Stimulated activated CD4-positive, alpha-beta T cell treated with anti-CD3 and anti-CD28 coated beads, Interleukin-1b, Interleukin-23, amount 100 ng/mL, for 24 hours (primary cell): ENCODE measurements at regions not wholly inside any gene's neighbourhood (a gene's known extent, or its start where the extent isn't known, plus 50 kb on each side); places are given as distances from the start of the nearest gene placed in this dataset.

Experiments used
- DNase-seq, 4 experiments: peaks; one replicate each; pipeline ENCODE4 v3.0.0-alpha.2; 2020; ENCODE audit warnings: low read depth in 4 of 4, low spot score in 1 of 4

- no peak for DNase-seq
Observed at GRCh38 chr6:113076116-113076515, 729.0 kb downstream of the RFPL4B start.

GRCh38 chr6:113076816-113077215 is 729.7 kb downstream of the RFPL4B start:
- no peak for DNase-seq

- DNase-seq, result no peak
Observed at GRCh38 chr6:113077794-113078193, 730.7 kb downstream of the RFPL4B start.

- no peak for DNase-seq
Observed at GRCh38 chr6:113078791-113079190, 731.7 kb downstream of the RFPL4B start.

GRCh38 chr6:113082745-113083144 is 735.6 kb downstream of the RFPL4B start:
- DNase-seq, result no peak

- no peak for DNase-seq
Observed at GRCh38 chr6:113083947-113084346, 736.8 kb downstream of the RFPL4B start.

- no peak for DNase-seq
Observed at GRCh38 chr6:113089056-113089455, 741.9 kb downstream of the RFPL4B start.

GRCh38 chr6:113092795-113093194 is 745.7 kb downstream of the RFPL4B start:
- DNase-seq, result no peak

- no peak for DNase-seq
Observed at GRCh38 chr6:113094779-113095178, 747.6 kb downstream of the RFPL4B start.

- DNase-seq, result no peak
Observed at GRCh38 chr6:113095841-113096240, 748.7 kb downstream of the RFPL4B start.

GRCh38 chr6:113102761-113103160 is 754.4 kb upstream of the MARCKS start:
- DNase-seq, result no peak

- DNase-seq, result no peak
Observed at GRCh38 chr6:113103634-113104361, 753.3 kb upstream of the MARCKS start.

GRCh38 chr6:113104541-113104940 is 752.6 kb upstream of the MARCKS start:
- DNase-seq, result no peak

- no peak for DNase-seq
Observed at GRCh38 chr6:113104951-113105350, 752.2 kb upstream of the MARCKS start.

GRCh38 chr6:113110211-113110610 is 746.9 kb upstream of the MARCKS start:
- no peak for DNase-seq

- no peak for DNase-seq
Observed at GRCh38 chr6:113111550-113111949, 745.6 kb upstream of the MARCKS start.

GRCh38 chr6:113112086-113112485 is 745.1 kb upstream of the MARCKS start:
- no peak for DNase-seq

- no peak for DNase-seq
Observed at GRCh38 chr6:113115196-113115595, 741.9 kb upstream of the MARCKS start.

GRCh38 chr6:113120224-113120581 is 736.9 kb upstream of the MARCKS start:
- DNase-seq, result no peak

GRCh38 chr6:113120582-113121285 is 736.4 kb upstream of the MARCKS start:
- no peak for DNase-seq

- DNase-seq, result no peak
Observed at GRCh38 chr6:113121571-113121970, 735.6 kb upstream of the MARCKS start.

GRCh38 chr6:113122060-113122459 is 735.1 kb upstream of the MARCKS start:
- DNase-seq, result no peak

GRCh38 chr6:113125626-113126025 is 731.5 kb upstream of the MARCKS start:
- DNase-seq, result no peak
